C1 segment of cervical spinal cord (tissue), 14 donors: ENCODE measurements at regions not wholly inside any gene's neighbourhood (a gene's known extent, or its start where the extent isn't known, plus 50 kb on each side); places are given as distances from the start of the nearest gene placed in this dataset.

Experiments used
- DNase-seq, 14 donors: peaks; one replicate each; lab custom pipeline; 2025; lab: John Stamatoyannopoulos, UW

DNA sequence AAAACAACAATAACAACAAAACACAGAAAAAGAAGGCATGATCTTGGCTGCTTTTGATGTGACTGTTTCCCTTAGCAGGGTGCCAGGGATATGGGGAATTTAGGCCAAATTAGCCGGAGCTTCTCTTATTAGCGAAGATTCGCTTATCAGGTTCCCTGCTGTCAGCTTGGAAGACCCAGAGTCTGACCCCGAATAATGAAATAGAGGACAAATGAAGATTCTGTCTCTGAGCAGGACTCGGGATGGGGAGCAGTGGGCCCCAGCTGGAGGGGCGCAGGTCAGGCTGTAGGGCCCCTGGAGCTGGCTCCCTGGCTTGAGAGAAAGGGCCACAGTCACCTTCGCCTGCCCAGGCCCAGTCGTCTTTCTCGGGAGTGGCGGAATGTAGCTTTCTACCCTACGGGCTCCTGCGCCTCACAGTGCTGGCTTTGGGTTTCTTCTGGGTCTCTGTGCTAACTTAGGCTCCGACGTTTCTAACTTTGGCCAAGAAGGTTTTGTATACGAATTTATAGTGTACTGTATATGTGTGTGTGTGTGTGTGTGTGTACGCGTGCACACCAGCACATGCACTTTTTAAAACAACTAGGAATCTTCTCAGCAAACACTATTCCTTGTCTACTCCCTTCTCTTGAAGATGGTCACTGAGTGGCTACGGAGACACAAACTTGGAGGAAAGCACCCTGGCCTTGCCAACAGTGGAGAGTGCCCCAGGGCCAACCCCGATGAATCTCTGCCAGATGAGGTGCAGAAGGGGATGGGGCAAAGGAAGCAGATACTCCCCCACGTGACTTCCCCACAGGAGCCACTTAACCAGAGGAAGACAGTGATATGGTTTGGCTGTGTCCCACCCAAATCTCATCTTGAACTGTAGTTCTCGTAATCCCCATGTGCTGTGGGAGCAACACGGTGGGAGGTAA, 195.6 kb upstream of the COPS8 start:
- DNase-seq = no peak

DNA sequence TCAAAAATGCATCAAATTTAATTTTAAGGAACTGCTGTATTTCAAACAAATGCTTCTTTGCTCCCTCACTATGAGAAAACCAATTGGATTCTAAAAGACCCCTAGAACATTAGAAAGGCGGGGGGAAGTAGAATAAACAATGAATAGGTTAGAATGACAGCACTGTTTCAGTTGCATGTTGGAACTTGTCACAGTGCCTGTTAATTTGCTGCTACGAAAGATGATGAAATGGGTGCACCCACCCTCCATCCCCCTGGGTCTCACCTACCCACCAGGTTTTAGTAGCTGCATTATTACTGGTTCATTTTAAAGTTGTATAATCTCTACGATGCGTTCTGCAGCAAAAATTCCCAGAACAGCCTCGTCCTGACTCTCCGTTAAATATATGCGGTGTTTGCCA, 193.0 kb upstream of the COPS8 start:
- no peak for DNase-seq

GRCh38 chr2:236894791-236895190, 190.9 kb upstream of the COPS8 start:
- DNase-seq = no peak

DNA sequence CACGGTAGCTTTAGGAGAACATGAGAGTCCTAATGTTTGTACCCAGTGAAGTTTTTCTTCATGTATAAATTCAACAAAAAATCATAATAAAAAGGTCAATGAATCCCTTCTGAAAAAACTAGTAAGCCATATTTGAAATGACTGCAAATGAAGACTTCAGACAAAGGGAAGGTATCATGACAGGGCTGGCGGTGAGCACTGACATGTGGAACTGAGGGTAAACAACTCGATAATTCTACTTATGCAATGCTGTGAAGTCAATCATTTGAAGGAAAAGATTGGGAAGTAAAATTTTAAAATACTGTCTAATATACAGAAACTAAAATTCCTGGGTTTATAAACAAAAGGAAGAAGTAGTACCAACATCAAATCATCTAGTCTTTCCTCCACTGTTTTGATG, 190.2 kb upstream of the COPS8 start:
- DNase-seq = no peak

DNA sequence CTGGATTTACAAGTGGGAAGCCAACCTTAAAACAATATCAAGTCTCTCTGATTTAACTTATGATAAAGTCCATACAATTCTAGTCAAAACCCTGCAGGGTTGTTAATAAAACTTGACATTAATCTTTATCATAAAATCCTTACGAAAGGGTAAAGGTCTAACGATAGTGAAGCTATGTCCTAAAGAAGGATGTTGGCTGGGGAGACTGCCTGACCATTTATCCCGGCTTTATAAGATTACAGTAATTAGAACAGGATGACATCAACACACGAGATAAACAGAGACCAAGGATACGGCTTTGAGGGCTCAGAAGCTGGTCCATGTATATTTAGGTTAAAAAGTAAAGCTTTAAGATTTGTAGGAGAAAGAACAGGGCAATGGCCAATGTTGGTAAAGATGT, 189.0 kb upstream of the COPS8 start:
- no peak for DNase-seq

DNA sequence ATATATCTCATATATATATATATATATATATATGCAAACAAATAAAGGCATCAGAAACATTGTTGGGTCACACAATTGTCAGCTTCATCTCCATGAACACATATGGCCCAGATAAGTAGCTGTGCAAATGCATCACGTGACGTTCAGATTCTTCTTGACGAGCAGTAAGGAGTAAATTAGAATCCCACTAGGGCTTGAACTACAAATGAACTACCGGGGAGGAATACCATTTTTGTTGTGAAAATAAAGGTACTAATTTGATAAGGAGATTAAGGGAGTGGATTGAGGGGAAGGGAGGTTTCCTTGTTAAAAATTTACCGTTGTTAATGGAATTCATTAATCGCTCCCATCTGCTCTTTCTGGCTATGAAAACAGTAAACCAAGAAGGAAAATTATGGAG, 186.5 kb upstream of the COPS8 start:
- no peak for DNase-seq

DNA sequence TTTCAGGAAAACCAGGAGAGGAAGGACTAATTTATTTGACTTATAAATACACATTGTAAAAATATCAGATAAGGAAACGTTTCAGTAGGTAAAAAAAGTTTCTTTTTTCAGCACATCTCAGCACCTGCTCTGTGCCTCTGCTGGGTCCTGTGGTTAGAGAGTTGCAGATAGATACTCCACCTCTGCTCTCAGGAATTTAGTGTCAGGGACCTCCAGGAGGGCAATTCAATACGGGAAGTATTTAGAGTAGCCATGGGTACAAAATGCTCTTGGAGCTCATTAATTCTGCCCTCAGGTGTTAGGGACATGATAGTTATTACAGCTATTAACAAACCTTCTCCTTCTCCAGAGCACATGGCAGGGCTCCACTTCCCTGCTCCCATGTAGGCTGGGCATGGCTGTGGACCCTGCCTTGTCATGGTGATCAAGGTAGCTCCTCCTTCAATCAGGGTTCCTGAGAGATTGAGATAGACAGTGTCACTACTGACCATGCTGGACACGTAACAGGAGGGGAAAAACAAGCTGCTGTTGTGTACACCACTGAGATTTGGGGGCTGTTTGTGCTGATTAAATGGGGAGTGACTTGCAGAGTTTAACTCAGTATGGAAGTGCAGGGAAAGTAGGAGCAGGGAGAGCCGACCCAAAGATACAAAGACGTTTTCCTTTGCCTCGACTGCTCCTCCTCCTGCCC, 185.6 kb upstream of the COPS8 start:
- DNase-seq = no peak

DNA sequence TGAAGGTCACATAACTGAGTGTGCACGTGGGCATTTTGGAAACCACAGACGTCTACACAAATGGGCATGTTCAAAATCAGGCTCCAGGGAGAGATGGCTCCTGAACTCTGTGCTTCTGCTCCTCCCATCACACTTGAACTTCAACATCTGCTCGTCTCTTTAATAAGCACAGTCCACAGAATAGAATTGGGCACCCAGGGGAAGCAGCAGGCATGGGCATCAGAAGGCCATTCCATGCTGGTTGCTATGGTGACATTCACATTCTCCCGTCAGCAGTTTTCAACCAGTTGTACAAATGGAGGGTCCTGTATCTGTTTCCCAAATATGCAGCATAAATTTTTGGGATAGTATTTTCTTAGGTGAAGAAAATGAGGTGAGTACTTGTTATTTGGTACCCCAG, 183.7 kb upstream of the COPS8 start:
- DNase-seq = no peak

DNA sequence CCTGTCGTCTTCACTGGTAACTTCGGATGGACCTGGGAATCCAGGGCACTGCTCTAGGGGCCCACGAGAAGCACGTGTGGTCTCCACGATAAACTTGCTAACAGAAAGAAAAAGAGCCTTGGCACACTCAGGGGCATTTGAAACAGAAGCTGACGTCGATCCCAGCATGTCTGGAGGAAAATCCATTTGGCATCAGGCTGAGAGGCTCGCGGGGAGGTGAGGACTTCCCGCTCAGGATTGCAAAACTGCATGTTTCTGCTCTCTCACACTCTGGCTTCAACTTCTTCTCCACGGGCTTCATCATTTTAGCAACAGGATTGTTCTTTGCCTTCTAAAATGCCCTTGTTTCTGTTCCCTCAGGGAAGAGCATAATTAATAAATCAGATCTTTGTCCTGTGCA, 181.7 kb upstream of the COPS8 start:
- peak in 3 of 14 donors; percentile 30 to 51 (median 49) for DNase-seq

- peak in 3 of 14 donors; percentile 11 to 58 (median 51) for DNase-seq
Measured at GRCh38 chr2:236904389-236905263, 181.1 kb upstream of the COPS8 start.

DNA sequence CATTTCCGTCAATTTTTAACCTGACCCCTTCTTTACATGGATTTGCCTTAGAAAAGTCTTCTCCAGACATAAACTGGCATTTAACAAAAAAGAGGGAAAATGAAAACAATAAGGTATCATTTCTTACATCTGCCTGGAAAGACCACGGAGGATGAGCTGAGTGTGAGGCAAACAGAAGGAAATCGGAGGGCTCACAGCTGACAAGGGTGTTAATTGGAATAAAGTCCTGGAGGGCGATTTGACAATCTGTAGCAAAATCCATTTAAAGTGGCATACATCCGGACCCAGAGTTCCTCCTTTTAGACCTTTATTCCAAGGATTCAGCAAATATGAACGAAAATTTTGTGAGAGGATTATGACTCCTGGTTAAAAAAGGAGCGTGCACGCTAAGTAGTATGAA, 179.7 kb upstream of the COPS8 start:
- DNase-seq = no peak

DNA sequence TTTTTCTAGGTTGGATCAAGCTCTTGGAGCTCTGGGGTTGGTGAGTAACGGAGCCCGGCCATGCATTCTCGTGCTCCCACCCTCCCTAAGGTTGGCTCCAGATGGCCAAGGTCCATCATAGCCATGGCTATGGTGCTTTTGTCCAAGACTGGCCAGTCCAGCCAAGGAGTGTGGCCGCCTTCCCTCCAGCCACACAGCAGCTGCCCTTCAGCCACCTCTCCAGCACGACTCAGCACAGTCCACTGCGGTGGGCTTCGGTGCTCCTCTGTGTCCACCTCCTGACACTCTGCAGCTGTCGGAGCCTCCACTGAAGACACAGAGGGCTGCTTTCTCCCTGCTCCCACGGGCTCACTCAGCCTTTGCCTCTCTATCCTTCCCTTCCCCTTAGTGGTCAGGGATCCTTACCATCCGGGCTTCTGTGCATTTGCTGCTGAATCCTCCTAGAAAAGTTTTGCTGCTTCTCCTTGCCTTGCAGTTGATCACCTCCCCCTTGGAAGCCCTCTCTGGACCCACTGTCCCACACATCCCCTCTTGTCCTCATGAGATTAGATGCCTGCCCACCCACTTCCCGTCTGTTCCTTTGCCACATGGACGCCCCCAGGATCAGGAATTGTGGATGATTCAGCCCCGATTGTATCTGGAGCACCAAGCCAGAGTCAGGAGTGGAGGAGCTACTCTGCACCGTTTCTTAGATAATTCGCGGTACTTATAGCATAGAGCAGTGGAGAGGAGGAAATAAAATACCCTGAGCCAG, 177.1 kb upstream of the COPS8 start:
- DNase-seq = no peak

DNA sequence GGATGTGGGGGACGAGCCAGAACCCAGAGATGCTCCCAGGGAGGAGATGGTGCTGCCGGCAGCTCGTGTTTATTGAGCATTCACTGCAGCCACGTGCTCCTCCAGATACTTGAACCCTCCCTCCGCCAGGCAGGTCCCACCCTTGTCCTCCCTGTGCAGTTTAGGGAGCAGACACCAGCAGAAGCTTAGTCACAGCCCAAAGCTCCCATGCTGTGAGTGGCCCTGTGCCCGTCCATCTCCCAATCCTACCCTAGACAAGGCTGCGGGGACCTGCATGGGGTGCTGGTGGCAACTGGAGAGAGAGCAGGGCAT, 176.5 kb upstream of the COPS8 start:
- no peak for DNase-seq

GRCh38 chr2:236909802-236910201, 175.9 kb upstream of the COPS8 start:
- no peak for DNase-seq

DNA sequence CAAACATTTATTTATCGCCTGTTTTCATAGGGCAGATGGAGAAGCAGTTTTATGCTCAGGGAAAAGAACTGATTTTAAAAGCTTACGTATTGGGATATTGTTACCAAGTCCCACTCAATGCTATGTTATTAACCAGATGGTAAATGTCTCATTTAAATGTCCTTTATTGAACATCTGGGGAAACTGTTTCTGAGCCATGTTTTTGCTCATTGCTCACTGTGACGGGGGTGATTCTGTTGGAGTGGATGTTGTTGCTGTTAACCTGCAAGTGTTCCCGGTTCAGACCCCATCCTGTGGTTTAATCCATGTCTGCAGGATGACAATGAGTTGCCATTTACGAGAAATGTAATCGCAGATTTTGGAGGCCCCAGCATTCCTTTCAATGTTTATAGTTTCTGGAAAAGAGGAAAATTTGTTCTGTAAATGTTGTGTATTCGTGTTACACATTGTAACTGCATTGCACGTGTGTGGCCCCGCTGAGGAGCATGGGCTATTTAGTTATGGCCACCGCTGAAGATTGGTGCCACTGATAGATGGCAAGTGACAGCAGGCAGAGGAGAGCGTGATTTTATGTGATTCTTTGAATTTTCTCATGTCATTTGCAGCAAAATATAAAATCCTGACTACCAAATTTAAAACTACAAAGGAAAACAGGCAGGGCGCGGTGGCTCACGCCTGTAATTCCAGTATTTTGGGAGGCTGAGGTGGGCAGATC, 174.8 kb upstream of the COPS8 start:
- no peak for DNase-seq

DNA sequence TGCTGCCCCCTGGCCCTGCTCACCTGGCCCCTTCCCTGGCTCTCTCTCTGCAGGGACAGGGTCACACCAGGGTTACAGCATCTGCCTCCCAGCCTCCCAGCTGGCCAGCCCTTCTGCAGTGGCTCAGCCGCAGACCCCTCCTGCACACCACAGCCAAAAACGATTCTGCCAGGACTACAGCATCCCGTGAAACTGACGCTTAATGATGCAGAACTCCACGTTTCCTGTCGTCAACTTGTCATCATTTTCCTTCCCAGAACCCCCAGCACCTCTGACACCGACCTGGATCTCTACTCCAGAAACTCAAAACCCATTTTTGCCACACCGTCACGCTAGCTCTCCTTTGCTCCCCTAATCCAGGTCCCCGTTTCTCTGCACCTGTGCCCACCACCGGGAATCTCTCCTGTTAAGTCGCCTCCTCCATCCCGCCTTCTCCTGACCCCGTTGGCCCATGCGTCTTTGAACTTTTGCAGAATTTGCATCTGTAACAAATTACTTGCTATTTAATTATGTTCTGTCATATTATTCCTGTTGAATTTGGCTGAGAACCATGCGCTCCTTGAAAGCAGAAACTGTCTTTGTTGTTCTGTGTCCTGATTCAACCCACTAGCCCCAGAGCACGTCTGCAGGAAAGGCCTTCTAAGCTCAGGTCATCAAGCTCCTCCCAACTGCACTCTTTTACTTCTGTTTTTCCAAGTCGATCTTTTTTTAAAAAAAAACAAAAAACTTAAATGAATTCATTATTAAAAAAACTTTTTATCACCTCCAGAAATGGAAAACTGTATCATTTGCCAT, 173.2 kb upstream of the COPS8 start:
- no peak for DNase-seq

DNA sequence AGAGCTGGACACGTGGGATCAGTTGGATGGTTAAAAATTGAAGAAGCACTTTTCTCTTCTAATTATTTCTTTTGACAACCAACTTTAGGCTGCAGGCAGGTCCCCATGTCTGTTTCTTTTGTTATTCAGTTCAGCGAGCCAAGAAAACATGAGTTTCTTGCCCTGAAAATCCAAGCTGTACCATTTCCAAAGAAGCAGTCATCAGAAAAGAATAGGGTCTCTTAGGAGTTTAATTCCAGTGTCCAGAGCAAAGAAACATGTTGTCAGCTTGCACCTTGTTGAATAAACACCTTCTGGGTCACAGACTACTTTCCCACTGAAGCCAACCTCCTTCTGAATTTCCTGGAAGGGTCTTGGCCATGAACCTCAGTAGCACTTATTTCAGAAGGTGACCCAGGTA, 170.5 kb upstream of the COPS8 start:
- no peak for DNase-seq

- DNase-seq = no peak
Measured at GRCh38 chr2:236915726-236916125, 170.0 kb upstream of the COPS8 start.

DNA sequence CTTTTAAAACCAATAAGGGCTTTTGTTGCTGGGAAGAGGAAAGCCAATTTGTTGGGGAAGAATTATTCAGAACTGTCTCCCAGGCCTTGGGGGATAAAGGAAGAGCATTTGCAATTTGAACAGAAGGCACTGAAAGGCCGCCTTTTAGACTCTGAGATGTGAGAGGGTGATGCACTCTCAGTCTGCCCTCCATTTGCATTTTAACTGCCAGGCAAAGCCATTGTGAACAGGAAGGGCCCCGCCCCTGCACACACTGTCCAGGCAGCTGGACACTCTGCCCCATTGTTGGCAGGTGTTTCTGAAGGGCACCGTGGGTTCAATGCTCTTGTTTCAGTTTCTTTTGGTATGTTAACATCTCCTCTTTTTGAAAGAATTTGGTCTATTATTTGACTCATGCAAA, 169.5 kb upstream of the COPS8 start:
- peak in 5 of 14 donors; percentile 14 to 74 (median 23) for DNase-seq

DNA sequence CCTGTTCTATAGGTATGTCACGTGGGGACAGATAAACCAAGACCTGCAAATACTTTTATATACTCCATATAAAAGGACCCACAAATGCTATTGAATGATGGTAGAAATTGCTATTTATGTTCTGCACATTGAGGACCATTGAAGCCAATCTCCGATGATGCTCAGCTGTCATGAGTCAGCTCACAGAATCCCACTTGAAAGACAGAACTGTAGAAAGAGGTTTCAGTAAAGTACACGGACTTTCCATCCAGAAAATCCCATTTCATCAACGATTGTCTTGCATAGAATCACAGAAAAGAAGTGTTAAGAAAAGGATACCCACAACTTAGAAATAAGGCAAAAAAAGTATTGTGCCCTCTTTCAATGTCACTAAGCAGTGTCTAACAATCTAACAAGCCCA, 169.0 kb upstream of the COPS8 start:
- no peak for DNase-seq
